ENCODE measurements at regions not wholly inside any gene's neighbourhood (a gene's known extent, or its start where the extent isn't known, plus 50 kb on each side); places are given as distances from the start of the nearest gene placed in this dataset.

DNA sequence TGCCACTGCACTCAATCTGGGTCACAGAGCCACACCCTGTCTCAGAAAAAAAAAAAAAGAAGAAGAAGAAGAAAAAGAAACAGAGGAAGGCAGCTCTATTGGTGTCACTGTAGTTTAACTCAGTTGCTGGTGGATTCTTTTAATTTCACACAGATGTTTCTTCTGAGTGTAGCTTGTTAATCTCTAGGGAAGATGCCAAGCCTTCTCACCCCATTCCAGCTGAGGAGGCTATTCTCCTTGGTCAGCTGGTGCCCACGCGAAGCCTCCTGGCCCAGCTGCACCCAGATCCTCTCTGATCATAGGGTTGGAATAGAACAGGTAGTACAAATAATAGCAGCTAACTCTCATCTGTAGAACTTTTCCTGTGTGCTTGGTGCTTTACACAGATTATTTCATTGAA, 113.8 kb upstream of the SPRY4 start:
- TF ChIP-seq, protein P1, sequence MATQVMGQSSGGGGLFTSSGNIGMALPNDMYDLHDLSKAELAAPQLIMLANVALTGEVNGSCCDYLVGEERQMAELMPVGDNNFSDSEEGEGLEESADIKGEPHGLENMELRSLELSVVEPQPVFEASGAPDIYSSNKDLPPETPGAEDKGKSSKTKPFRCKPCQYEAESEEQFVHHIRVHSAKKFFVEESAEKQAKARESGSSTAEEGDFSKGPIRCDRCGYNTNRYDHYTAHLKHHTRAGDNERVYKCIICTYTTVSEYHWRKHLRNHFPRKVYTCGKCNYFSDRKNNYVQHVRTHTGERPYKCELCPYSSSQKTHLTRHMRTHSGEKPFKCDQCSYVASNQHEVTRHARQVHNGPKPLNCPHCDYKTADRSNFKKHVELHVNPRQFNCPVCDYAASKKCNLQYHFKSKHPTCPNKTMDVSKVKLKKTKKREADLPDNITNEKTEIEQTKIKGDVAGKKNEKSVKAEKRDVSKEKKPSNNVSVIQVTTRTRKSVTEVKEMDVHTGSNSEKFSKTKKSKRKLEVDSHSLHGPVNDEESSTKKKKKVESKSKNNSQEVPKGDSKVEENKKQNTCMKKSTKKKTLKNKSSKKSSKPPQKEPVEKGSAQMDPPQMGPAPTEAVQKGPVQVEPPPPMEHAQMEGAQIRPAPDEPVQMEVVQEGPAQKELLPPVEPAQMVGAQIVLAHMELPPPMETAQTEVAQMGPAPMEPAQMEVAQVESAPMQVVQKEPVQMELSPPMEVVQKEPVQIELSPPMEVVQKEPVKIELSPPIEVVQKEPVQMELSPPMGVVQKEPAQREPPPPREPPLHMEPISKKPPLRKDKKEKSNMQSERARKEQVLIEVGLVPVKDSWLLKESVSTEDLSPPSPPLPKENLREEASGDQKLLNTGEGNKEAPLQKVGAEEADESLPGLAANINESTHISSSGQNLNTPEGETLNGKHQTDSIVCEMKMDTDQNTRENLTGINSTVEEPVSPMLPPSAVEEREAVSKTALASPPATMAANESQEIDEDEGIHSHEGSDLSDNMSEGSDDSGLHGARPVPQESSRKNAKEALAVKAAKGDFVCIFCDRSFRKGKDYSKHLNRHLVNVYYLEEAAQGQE (IDR thresholded peaks at IDR 0.05; ENCODE audit: insufficient read depth in 1 of 2, low read depth in 2 of 2, low read length in 2 of 2): no peak
- no peak for TF ChIP-seq POLR2AphosphoS5 (IDR thresholded peaks at IDR 0.05; ENCODE audit: low read depth, low read length)

Measured in PFSK-1 (cell line).